ENCODE measurements at regions not wholly inside any gene's neighbourhood (a gene's known extent, or its start where the extent isn't known, plus 50 kb on each side); places are given as distances from the start of the nearest gene placed in this dataset.

GRCh38 chr1:164953098-164953497 lies 394.1 kb downstream of the PBX1 start:
- no peak for DNase-seq (ENCODE audit: insufficient read length, low spot score)
- FAIRE-seq = no peak

GRCh38 chr1:164951508-164951907 lies 392.5 kb downstream of the PBX1 start:
- FAIRE-seq (no peak), DNase-seq (ENCODE audit: insufficient read length, low spot score) (no peak)

GRCh38 chr1:164950541-164950986 lies 391.6 kb downstream of the PBX1 start:
- FAIRE-seq (no peak), DNase-seq (ENCODE audit: insufficient read length, low spot score) (no peak)

GRCh38 chr1:164949771-164950471 lies 390.9 kb downstream of the PBX1 start:
- no peak for FAIRE-seq
- no peak for DNase-seq (ENCODE audit: insufficient read length, low spot score)

- no peak for DNase-seq (ENCODE audit: insufficient read length, low spot score)
- no peak for FAIRE-seq
These were observed 389.1 kb downstream of the PBX1 start for GRCh38 chr1:164948101-164948500.

GRCh38 chr1:164937291-164937690 lies 378.3 kb downstream of the PBX1 start:
- DNase-seq (ENCODE audit: insufficient read length, low spot score) = no peak
- no peak for FAIRE-seq

GRCh38 chr1:164932580-164932979 lies 373.6 kb downstream of the PBX1 start:
- no peak for FAIRE-seq
- no peak for DNase-seq (ENCODE audit: insufficient read length, low spot score)

- DNase-seq (ENCODE audit: insufficient read length, low spot score) (no peak), FAIRE-seq (no peak)
These were observed 371.8 kb downstream of the PBX1 start for GRCh38 chr1:164930833-164931232.

GRCh38 chr1:164930241-164930640 lies 371.3 kb downstream of the PBX1 start:
- FAIRE-seq (no peak), DNase-seq (ENCODE audit: insufficient read length, low spot score) (no peak)

GRCh38 chr1:164928232-164928812 lies 369.3 kb downstream of the PBX1 start:
- DNase-seq (ENCODE audit: insufficient read length, low spot score) = no peak
- no peak for FAIRE-seq

GRCh38 chr1:164926107-164926506 lies 367.1 kb downstream of the PBX1 start:
- FAIRE-seq = no peak
- no peak for DNase-seq (ENCODE audit: insufficient read length, low spot score)

GRCh38 chr1:164922585-164922984 lies 363.6 kb downstream of the PBX1 start:
- DNase-seq (ENCODE audit: insufficient read length, low spot score) = no peak
- no peak for FAIRE-seq

GRCh38 chr1:164921493-164921892 lies 362.5 kb downstream of the PBX1 start:
- FAIRE-seq (no peak), DNase-seq (ENCODE audit: insufficient read length, low spot score) (no peak)

- no peak for FAIRE-seq
These were observed 359.2 kb downstream of the PBX1 start for GRCh38 chr1:164918140-164918539.

GRCh38 chr1:164914208-164914607 lies 355.2 kb downstream of the PBX1 start:
- FAIRE-seq = no peak
- DNase-seq (ENCODE audit: insufficient read length, low spot score) = peak; percentile 3

More at GRCh38 chr1:164918140-164918539, 359.2 kb downstream of the PBX1 start:
- DNase-seq (ENCODE audit: insufficient read length, low spot score) = no peak

- DNase-seq (ENCODE audit: insufficient read length, low spot score) (no peak), FAIRE-seq (no peak)
These were observed 353.3 kb downstream of the PBX1 start for GRCh38 chr1:164912290-164912689.

- FAIRE-seq = no peak
- no peak for DNase-seq (ENCODE audit: insufficient read length, low spot score)
These were observed 351.7 kb downstream of the PBX1 start for GRCh38 chr1:164910671-164911070.

- DNase-seq (ENCODE audit: insufficient read length, low spot score) (no peak), FAIRE-seq (no peak)
These were observed 348.7 kb downstream of the PBX1 start for GRCh38 chr1:164907666-164908065.

- FAIRE-seq (no peak), DNase-seq (ENCODE audit: insufficient read length, low spot score) (no peak)
These were observed 346.9 kb downstream of the PBX1 start for GRCh38 chr1:164905869-164906268.

- FAIRE-seq = no peak
- DNase-seq (ENCODE audit: insufficient read length, low spot score) = no peak
These were observed 343.5 kb downstream of the PBX1 start for GRCh38 chr1:164902491-164902890.
